Renal pelvis (tissue), 1 donor: ENCODE measurements at regions not wholly inside any gene's neighbourhood (a gene's known extent, or its start where the extent isn't known, plus 50 kb on each side); places are given as distances from the start of the nearest gene placed in this dataset.
"Not testable (repeated sequence)": the region's sequence is repeated elsewhere in the genome, so short reads cannot be mapped to it uniquely, and the experiment has no call there.

Source experiments
- DNase-seq: peaks from one replicate; pipeline ENCODE4 v3.0.0-alpha.2; 2013

DNA sequence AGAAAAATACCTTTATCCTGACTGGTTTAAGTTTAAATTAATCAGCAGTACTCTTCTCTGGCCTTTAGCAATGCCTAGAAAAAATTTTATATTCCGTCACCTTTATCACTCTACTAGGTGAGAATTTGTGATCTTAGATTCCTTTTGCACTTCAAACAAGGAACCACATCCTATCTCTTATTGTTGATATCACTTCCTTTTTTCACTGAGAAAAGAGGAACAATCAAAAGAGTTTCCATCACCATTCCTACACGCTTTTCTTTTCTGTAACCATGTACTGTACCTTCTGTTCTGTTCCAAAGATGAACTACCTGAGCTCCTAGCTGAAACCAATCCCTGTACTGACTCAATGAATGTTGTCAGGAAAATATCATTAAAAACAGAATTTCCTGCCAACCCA lies 1379.0 kb upstream of the MIR17HG start:
- DNase-seq, result no peak

- no peak for DNase-seq
Measured at GRCh38 chr13:89970353-89970709, 1377.2 kb upstream of the MIR17HG start.

DNA sequence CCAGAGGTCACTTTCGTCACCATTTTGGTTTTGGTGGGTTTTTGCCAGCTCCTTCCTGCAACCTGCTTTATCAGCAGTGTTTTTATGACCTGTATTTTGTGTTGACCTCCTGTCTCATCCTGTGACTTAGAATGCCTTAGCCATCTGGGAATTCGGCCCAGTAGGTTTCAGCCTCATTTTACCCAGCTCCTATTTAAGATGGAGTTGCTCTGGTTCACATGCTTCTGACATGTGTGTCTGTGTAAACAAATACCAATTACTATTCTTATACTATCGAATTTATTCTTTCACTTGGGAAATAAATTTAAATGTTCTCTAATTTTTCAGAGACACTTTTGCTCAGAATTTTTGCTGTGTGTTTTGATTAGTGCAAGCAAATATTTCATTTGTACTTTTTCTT lies 1370.3 kb upstream of the MIR17HG start:
- DNase-seq, result no peak

DNA sequence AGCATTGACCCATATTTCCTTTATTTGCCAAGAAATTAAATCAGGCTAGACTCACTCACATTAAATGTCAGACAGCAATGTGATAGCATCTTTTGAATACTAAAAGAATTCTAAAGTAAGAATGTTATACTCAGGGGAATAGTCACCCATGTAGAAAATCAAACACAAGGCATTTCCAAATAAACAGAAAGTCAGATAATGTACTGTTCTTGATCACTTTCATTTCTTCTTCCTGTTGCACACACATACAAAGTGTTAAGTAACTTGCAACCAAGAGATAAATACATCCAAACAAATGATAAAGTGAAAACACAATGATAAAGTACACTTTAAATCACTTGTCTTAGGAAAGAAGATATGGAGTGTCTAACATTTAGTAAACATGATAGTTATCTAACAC lies 1366.6 kb upstream of the MIR17HG start:
- DNase-seq, result no peak

GRCh38 chr13:89982407-89983095 lies 1364.9 kb upstream of the MIR17HG start:
- no peak for DNase-seq

DNA sequence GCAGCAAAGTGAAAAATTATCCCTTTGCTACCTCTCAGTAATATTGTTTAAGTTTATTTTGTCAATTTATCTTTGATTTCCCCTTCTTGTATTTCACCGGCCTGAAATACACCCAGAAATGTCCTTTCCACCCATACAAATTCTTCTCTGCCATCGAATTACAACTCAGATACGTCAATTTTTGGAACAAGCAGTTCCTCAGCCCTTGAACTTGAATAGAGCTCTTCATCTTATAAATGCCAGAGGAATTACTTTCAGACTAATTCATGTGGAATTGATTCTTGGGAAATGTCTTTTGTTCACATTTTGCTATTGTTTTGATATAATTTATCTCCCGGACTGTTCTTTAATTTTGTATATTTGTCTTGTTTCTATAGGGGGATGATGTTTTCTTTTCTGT lies 1359.3 kb upstream of the MIR17HG start:
- DNase-seq, result no peak

- DNase-seq, result no peak
Measured at GRCh38 chr13:90003566-90003965, 1343.9 kb upstream of the MIR17HG start.

GRCh38 chr13:90008707-90009149 lies 1338.8 kb upstream of the MIR17HG start:
- DNase-seq, result no peak

DNA sequence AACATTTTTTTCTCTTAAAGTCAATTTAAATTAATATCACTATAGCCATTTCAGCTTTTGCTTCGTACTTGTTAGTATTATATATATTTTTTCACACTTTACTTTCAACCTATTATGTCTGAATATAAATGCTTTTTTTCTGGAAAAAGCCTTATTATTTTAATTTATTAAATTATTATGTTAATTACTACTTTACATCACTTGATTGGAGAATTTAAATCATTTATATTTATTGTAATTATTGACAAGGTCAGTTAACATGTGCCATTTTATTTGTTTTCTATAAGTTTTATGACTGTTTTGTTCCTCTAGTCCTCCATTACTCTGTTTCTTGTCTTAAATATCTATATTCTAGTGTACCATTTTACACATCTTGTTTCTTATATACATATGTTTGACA lies 1333.4 kb upstream of the MIR17HG start:
- DNase-seq, result no peak

DNA sequence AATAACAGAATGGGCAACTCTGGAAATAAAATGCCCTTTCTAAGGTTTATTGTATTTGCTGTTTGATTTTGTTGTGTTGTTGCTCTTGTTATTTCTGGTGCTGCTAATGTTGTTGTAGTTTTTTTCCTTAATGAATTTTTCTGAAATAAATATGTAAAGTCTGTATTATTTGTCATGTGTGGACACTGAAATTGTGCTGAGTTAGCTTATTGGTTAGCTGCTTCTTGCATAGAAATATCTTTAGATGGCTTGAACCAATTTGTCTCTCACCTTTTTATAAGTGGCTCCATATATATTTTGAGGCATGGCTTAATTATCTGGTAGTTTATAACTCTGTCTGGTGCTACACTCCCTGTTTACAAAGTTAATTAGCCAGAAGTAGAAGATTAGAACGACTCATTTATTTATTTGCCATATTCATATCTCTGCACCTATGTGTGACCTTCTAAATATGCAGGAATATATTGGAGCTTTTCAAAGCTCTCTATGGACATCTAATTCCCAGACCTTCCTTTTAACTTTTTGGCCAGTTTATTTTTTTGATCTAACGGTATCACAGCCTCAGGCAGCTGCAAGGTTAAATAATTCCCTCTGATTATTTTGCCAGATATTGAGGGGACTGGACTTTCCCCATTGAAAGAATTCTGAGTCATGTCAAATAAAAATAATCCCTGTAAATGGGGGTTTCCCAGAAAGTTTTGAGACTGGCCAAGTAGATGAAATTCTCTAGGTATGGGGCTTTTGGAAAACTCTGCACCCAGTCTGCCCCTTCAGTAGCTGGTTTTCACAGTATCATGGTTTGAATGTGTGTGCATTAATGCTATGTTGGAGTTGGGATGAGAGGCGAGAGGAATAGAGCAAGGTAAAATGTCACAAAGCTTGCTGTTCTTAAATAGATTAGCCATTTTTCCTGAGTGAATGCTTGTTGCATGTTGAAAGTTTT lies 1331.7 kb upstream of the MIR17HG start:
- DNase-seq, result no peak

DNA sequence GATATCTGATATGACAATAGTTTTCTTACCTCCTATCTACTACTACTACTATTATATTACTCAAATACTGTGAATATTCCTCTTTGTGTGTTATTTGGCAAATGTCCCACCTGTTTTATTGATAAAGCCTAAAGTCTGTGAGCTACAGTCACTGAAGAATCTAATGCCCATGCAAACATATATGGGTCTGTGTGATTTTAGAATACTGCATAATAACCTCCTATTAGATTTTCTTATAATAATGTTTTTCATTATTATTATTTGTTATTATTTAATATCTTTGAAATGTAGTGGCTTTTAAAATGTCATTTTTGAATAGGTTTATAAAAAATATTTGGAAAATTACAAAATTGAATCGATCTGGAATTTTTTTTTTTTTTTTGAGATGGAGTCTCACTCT lies 1330.8 kb upstream of the MIR17HG start:
- no peak for DNase-seq

GRCh38 chr13:90020536-90021070 lies 1326.9 kb upstream of the MIR17HG start:
- no peak for DNase-seq

- no peak for DNase-seq
Measured at GRCh38 chr13:90027409-90027808, 1320.1 kb upstream of the MIR17HG start.

- no peak for DNase-seq
Measured at GRCh38 chr13:90032313-90032712, 1315.2 kb upstream of the MIR17HG start.

DNA sequence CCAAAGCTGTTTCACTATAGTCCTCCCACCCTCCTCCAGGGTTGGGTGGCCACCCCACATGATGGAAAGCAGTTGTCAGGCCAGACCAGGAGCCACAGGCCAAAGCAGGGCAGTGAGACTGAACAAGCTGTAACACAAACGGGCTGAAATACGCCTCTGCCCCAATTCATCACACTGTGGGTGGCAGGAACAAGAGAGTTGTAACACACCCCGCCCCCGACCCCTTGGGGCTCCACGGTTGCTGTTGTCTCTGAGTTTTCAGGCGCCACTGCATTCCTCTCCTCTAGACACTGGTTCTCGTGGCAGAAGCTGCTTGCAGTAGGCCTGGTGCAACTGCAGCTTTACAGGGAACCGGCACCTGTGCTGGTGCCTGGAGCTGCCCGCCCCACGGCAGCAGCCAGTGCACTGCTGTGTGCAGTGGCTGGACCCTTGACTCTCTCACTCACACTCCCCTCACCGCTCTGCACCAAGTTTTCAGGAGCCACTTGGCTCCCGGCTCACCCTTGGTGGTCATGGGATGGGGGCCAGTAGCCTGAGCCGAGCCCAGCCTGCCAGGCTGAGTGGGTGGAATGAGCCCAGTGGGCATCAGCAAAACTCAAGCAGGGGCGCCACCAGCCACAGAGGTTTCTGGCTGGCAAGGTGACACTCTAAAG lies 1314.5 kb upstream of the MIR17HG start:
- no peak for DNase-seq

GRCh38 chr13:90039516-90039915 lies 1308.0 kb upstream of the MIR17HG start:
- no peak for DNase-seq

DNA sequence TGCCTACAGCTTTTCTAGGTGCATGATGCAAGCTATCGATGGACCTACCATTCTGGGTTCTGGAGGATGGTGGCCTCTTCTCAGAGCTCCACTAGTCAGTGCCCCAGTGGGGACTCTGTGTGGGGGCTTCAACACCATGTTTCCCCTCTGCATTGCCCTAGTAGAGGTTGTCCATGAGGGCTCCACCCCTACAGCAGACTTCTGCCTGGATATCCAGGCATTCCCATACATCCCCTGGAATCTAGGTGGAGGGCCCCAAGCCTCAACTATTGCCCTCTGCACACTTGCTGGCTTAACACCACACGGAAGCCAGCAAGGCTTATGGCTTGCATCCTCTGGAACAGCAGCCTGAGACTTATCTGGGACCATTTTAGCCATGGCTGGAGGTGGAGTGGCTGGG lies 1299.9 kb upstream of the MIR17HG start:
- no peak for DNase-seq

DNA sequence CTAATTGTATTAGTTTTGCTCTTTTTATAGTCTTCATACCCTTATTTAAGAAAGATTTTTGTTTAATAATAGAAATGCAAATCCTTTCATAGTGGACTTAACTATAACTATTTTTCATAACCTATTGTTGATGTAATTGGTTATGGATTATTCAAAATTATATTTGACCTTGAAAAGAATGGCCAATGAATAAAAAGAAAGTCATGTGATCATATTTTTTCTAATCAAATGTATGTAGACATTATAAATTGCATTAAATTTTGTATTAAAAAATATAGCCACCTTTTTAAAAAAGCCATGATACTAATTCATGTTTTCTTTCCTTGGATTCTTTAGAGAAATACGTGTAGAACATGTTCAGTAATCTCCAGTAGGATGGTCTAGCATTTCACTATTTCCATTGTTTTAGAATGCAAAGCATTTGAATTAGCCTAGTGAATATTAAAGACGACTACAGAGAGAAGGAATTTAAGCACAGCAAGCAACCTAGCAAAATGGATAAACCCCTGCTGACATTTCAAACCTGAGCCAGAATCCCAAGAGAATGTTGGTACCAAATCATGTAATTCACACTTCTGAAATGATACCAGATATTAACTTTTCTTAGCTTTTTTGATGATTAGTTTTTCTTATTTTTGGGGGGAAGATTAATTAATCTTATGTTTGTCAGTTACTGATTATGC lies 1297.4 kb upstream of the MIR17HG start:
- no peak for DNase-seq

GRCh38 chr13:90055121-90055520 lies 1292.4 kb upstream of the MIR17HG start:
- no peak for DNase-seq

DNA sequence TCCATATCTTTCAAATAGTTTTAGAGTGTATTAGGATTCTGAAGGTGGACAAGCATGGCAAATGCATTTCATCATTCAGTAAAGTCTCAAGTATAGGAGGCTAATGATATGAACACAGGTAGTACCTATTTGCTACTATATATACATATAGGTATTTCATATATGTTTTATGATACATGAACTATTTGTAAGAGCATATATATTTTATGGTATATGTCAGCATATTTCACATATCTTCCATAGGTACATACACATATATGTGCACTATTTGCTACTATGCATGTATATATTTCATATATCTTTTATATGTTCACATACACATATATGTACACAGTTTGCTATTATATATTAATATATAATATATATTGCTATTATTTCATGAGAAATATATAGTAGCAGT lies 1291.7 kb upstream of the MIR17HG start:
- DNase-seq, result no peak

GRCh38 chr13:90064226-90064625 lies 1283.3 kb upstream of the MIR17HG start:
- DNase-seq, result not testable (repeated sequence)

DNA sequence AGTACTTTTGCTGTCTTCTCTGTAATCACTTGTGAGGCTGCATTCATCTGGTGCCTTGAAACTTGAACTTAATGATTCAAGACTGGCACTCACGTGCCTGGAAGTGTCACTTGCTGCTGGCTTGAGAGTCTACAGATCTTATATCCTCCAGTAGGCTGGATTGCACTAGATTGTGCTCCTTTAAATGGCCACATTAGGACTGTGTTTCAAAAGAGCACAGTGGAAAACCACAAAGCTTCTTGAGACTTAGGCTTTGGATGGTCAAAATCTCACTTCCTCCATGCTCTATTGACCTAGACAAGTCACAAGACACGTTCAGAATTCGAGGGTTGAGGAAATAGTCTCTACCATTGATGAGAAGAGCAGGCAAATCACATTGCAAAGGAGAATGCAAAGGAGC lies 1278.8 kb upstream of the MIR17HG start:
- no peak for DNase-seq
